HL-60 (cell line): ENCODE measurements at regions not wholly inside any gene's neighbourhood (a gene's known extent, or its start where the extent isn't known, plus 50 kb on each side); places are given as distances from the start of the nearest gene placed in this dataset.
A peak's percentile ranks its signal among the peaks of the same experiment; 100 is the strongest.

Experiments
- DNase-seq, 2 experiments: peaks; one replicate each; pipeline ENCODE4 v3.0.0-alpha.2; 2010 to 2020; ENCODE audit warnings: low read depth in 1 of 2, low spot score in 1 of 2
- H3K27ac ChIP-seq: fragments of 250-450 bp; sonication (Bioruptor Pico); replicated peaks from 2 replicates; pipeline ENCODE4 v1.5.1; 2020; ENCODE audit warnings: mild to moderate bottlenecking, moderate library complexity
- H3K27me3 ChIP-seq: fragments of 250-450 bp; sonication (Bioruptor Pico); 2 replicates; pipeline ENCODE4 v1.5.1; 2021; ENCODE audit warnings: mild to moderate bottlenecking, moderate library complexity; ENCODE audit not compliant: insufficient read depth, poor library complexity, severe bottlenecking
- H3K4me3 ChIP-seq: replicated peaks from 2 replicates; pipeline ENCODE4 v1.5.1; 2011; ENCODE audit warnings: mild to moderate bottlenecking, control low read depth, low read length; ENCODE audit not compliant: insufficient read depth
- CTCF ChIP-seq: IDR thresholded peaks from one replicate; pipeline ENCODE4 v1.5.1; 2011; ENCODE audit warnings: low read length, control low read depth, inconsistent platforms; ENCODE audit not compliant: insufficient read depth
- GABPA ChIP-seq: IDR thresholded peaks from 2 replicates; pipeline ENCODE4 v1.6.1; 2012; ENCODE audit warnings: low read depth
- POLR2AphosphoS5 ChIP-seq: IDR thresholded peaks from 2 replicates; pipeline ENCODE4 v1.6.1; 2012; ENCODE audit warnings: low read depth
- REST ChIP-seq: IDR thresholded peaks from 2 replicates; pipeline ENCODE4 v1.6.1; 2012; ENCODE audit warnings: low read depth; ENCODE audit not compliant: insufficient replicate concordance
- SPI1 ChIP-seq: IDR thresholded peaks from 2 replicates; pipeline ENCODE4 v1.6.1; 2012; ENCODE audit warnings: low read depth, mild to moderate bottlenecking, borderline replicate concordance

DNA sequence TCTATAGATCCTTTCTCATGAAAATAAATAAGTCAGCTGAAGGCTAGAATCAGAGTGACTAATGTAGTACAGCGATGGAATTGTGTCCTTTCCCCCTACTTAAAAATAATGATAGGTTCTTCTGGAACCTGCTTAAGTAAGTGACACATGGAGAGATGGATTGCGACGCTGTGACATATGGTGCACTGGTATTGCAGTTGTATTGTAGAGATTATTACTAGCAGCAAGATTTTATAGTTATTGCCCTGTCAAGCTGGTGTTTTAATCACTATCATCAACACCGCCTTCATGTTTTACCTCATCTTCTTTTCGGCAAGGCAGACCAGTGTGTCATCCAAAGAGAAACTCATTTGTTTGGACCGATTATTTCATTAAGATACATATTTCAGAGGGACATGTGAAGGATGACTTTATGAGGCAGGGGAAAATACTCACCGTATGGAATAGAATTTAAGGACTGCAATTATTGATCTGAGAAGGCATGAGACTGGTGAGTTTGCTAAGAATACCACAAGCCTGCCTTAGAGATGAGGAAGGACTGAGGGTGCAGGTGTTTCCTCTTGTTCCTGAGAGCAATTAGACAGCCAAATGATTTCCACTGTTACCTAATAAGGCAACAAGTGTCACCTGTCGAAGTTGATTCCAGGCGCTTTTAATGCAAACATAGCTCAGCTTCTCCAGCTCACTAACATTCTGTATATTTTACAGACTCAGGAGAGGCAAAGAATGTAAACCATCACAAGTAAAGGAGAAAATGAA is 1855.5 kb downstream of the MAT2B start:
- DNase-seq: peak; percentile 6 to 25
- Histone ChIP-seq H3K27ac (no peak overlapping the region), H3K4me3 (no peak overlapping the region), H3K27me3 (no peaks in the 10 kb centered on the region)
- TF ChIP-seq CTCF (no peak), GABPA (no peak)

- no peak overlapping the region for H3K27ac ChIP-seq
- H3K4me3 ChIP-seq: no peak overlapping the region
- no peaks in the 10 kb centered on the region for H3K27me3 ChIP-seq
- TF ChIP-seq GABPA (no peak), POLR2AphosphoS5 (no peak), CTCF (no peak), REST (no peak), SPI1 (no peak)
- no peak for DNase-seq
Measured at GRCh38 chr5:165370233-165370632, 1864.8 kb downstream of the MAT2B start.

GRCh38 chr5:165370794-165371193 is 1865.4 kb downstream of the MAT2B start:
- TF ChIP-seq POLR2AphosphoS5 (no peak), REST (no peak), CTCF (no peak), GABPA (no peak), SPI1 (no peak)
- Histone ChIP-seq H3K27me3 (no peaks in the 10 kb centered on the region), H3K4me3 (no peak overlapping the region), H3K27ac (no peak overlapping the region)
- no peak for DNase-seq

DNA sequence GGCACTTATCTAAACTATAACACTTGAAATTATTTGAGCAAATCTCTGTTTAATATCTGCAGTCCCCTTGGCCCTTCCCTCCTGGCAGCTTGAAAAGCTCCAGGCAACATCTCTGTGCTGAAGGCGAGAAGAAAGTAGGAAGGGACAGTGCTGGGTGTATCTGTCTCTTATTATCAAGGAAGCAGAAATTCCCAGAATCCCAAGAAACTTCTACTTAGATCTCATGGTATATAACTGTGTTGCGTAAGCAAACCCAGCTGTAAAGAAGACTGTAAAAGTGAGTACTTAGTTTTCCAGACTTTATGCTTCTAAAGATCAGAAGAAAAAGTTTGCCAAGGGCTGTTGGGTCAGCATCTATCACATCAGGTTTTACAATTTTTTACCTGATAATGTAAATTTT is 1869.8 kb downstream of the MAT2B start:
- TF ChIP-seq SPI1: no peak
- TF ChIP-seq GABPA: no peak
- no peak for TF ChIP-seq REST
- Histone ChIP-seq H3K4me3 (no peak overlapping the region), H3K27ac (no peak overlapping the region), H3K27me3 (no peaks in the 10 kb centered on the region)
- DNase-seq: no peak
